ENCODE measurements at regions not wholly inside any gene's neighbourhood (a gene's known extent, or its start where the extent isn't known, plus 50 kb on each side); places are given as distances from the start of the nearest gene placed in this dataset.

DNA sequence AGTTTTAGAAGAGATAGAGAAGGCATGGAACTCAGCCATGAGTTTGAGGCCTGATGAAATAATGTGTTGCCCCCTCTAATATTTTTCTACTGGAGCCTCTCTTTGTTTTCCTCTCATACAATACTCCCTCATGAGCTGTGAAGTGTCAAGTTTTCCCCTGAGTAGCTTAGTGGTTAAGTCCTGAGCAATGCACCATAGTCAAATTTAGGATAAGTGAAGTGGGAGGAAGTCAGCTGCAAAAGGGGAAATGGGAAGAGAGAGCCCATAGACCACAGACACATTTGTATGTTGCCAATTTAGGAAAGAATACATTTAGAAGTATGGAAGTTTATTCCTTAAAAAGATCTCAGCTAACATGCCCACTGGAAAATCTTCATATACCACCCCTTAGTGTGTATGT is 171.5 kb upstream of the NREP start:
- Mint-ChIP-seq H3K27ac (ENCODE audit: unreplicated experiment) (no peak overlapping the region), H3K4me3 (ENCODE audit: unreplicated experiment) (no peak overlapping the region), H3K27me3 (ENCODE audit: low read depth, unreplicated experiment) (no peaks in the 10 kb centered on the region), H3K9me3 (ENCODE audit: unreplicated experiment) (peaks cover 5% of the 10 kb centered on the region), H3K4me1 (ENCODE audit: low read depth, unreplicated experiment) (peaks cover 33% of the 10 kb centered on the region), H3K36me3 (ENCODE audit: low read depth, unreplicated experiment) (peaks cover 2% of the 10 kb centered on the region)
- no peak for TF ChIP-seq CTCF (IDR thresholded peaks at IDR 0.05; ENCODE audit: insufficient read depth, low read depth, low read length)
- no peaks in the 10 kb centered on the region for H3K9me3 ChIP-seq (ENCODE audit: insufficient read depth, low read depth, low read length)
- H3K36me3 ChIP-seq (ENCODE audit: insufficient read depth, low read length): no peaks in the 10 kb centered on the region
- DNase-seq (ENCODE audit: low read depth): peak; percentile 8
- H2AFZ ChIP-seq (ENCODE audit: low read depth, low read length): no peak overlapping the region
- peaks cover 45% of the 10 kb centered on the region for H3K4me1 ChIP-seq (ENCODE audit: insufficient read depth, low read length)
- no peak overlapping the region for H3K4me2 ChIP-seq (ENCODE audit: low read length)
- H3K9ac ChIP-seq (ENCODE audit: low read length): no peak overlapping the region
- no peaks in the 10 kb centered on the region for H3K27me3 ChIP-seq (ENCODE audit: insufficient read depth, low read length)
- H3K27ac ChIP-seq (ENCODE audit: low read depth, low read length): no peak overlapping the region
- no peaks in the 10 kb centered on the region for H4K20me1 ChIP-seq (ENCODE audit: insufficient read depth, low read length)
- no peak for FAIRE-seq
- no peak overlapping the region for H3K4me3 ChIP-seq (ENCODE audit: insufficient read depth, low read depth, low read length)
- no peaks in the 10 kb centered on the region for H3K79me2 ChIP-seq (ENCODE audit: insufficient read depth, low read length)

- no peak overlapping the region for H3K27ac Mint-ChIP-seq (ENCODE audit: unreplicated experiment)
- Histone ChIP-seq H3K27ac (ENCODE audit: low read depth, low read length) (no peak overlapping the region), H3K4me2 (ENCODE audit: low read length) (peak overlapping the region; percentile 5), H3K27me3 (ENCODE audit: insufficient read depth, low read length) (no peaks in the 10 kb centered on the region), H3K9me3 (ENCODE audit: insufficient read depth, low read depth, low read length) (no peaks in the 10 kb centered on the region), H3K4me1 (ENCODE audit: insufficient read depth, low read length) (peaks cover 35% of the 10 kb centered on the region), H3K36me3 (ENCODE audit: insufficient read depth, low read length) (no peaks in the 10 kb centered on the region), H4K20me1 (ENCODE audit: insufficient read depth, low read length) (no peaks in the 10 kb centered on the region), H3K9ac (ENCODE audit: low read length) (no peak overlapping the region), H3K4me3 (ENCODE audit: insufficient read depth, low read depth, low read length) (no peak overlapping the region), H3K79me2 (ENCODE audit: insufficient read depth, low read length) (no peaks in the 10 kb centered on the region), H2AFZ (ENCODE audit: low read depth, low read length) (no peak overlapping the region)
- FAIRE-seq: no peak
- H3K4me3 Mint-ChIP-seq (ENCODE audit: unreplicated experiment): no peak overlapping the region
- peaks cover 31% of the 10 kb centered on the region for H3K4me1 Mint-ChIP-seq (ENCODE audit: low read depth, unreplicated experiment)
- peaks cover 3% of the 10 kb centered on the region for H3K9me3 Mint-ChIP-seq (ENCODE audit: unreplicated experiment)
- peak; percentile 48 for DNase-seq (ENCODE audit: low read depth)
- TF ChIP-seq CTCF (IDR thresholded peaks at IDR 0.05; ENCODE audit: insufficient read depth, low read depth, low read length) (no peak), EZH2 (IDR thresholded peaks at IDR 0.05; ENCODE audit: insufficient read depth, low read length) (no peak)
- peaks cover 2% of the 10 kb centered on the region for H3K36me3 Mint-ChIP-seq (ENCODE audit: low read depth, unreplicated experiment)
- peaks cover 4% of the 10 kb centered on the region for H3K27me3 Mint-ChIP-seq (ENCODE audit: low read depth, unreplicated experiment)
Observed at GRCh38 chr5:111927191-111927590, 170.2 kb upstream of the NREP start.

GRCh38 chr5:111926026-111926425 is 169.0 kb upstream of the NREP start:
- Histone ChIP-seq H3K36me3 (ENCODE audit: insufficient read depth, low read length) (no peaks in the 10 kb centered on the region), H3K27ac (ENCODE audit: low read depth, low read length) (no peak overlapping the region), H3K27me3 (ENCODE audit: insufficient read depth, low read length) (no peaks in the 10 kb centered on the region), H3K9me3 (ENCODE audit: insufficient read depth, low read depth, low read length) (no peaks in the 10 kb centered on the region), H2AFZ (ENCODE audit: low read depth, low read length) (no peak overlapping the region), H4K20me1 (ENCODE audit: insufficient read depth, low read length) (no peaks in the 10 kb centered on the region), H3K79me2 (ENCODE audit: insufficient read depth, low read length) (no peaks in the 10 kb centered on the region), H3K4me1 (ENCODE audit: insufficient read depth, low read length) (peaks cover 26% of the 10 kb centered on the region), H3K9ac (ENCODE audit: low read length) (no peak overlapping the region), H3K4me3 (ENCODE audit: insufficient read depth, low read depth, low read length) (no peak overlapping the region), H3K4me2 (ENCODE audit: low read length) (no peak overlapping the region)
- no peak for FAIRE-seq
- no peak overlapping the region for H3K27ac Mint-ChIP-seq (ENCODE audit: unreplicated experiment)
- DNase-seq (ENCODE audit: low read depth): no peak
- TF ChIP-seq EZH2 (IDR thresholded peaks at IDR 0.05; ENCODE audit: insufficient read depth, low read length): no peak
- no peak for TF ChIP-seq CTCF (IDR thresholded peaks at IDR 0.05; ENCODE audit: insufficient read depth, low read depth, low read length)
- peaks cover 4% of the 10 kb centered on the region for H3K27me3 Mint-ChIP-seq (ENCODE audit: low read depth, unreplicated experiment)
- H3K4me3 Mint-ChIP-seq (ENCODE audit: unreplicated experiment): no peak overlapping the region
- H3K36me3 Mint-ChIP-seq (ENCODE audit: low read depth, unreplicated experiment): peaks cover 2% of the 10 kb centered on the region
- H3K4me1 Mint-ChIP-seq (ENCODE audit: low read depth, unreplicated experiment): peaks cover 24% of the 10 kb centered on the region
- peaks cover 2% of the 10 kb centered on the region for H3K9me3 Mint-ChIP-seq (ENCODE audit: unreplicated experiment)

Measured in astrocyte (in vitro differentiated cells and primary cell).